HuH-7.5 (cell line): ENCODE measurements at regions not wholly inside any gene's neighbourhood (a gene's known extent, or its start where the extent isn't known, plus 50 kb on each side); places are given as distances from the start of the nearest gene placed in this dataset.
"Not testable (repeated sequence)": the region's sequence is repeated elsewhere in the genome, so short reads cannot be mapped to it uniquely, and the experiment has no call there.

Source experiments
- DNase-seq: peaks from one replicate; pipeline ENCODE4 v3.0.0; 2011; ENCODE audit warnings: low spot score

GRCh38 chr13:55572408-55572807, 1568.3 kb upstream of the PRR20A start:
- DNase-seq = no peak

DNA sequence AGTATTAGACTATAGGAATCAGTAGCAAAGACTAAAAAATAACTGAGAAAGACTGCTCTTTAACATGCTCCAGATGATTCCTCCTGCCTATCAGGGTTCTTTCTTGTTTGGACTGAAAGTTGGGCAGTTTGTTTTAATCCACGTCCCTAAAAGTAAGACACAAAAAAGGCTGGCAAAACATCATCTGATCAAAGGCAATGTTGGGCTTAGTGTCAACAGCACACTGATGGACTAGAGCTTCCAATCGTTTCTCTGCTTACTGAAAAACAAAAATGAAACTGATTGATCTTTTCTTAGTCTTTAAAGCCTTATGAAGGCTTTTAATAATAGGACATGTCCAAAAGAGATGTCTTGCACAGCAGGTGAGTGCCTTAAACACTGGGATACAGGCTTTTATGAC, 1567.9 kb upstream of the PRR20A start:
- no peak for DNase-seq

GRCh38 chr13:55573565-55573964, 1567.2 kb upstream of the PRR20A start:
- no peak for DNase-seq

GRCh38 chr13:55576389-55576788, 1564.3 kb upstream of the PRR20A start:
- DNase-seq = no peak

- DNase-seq = no peak
Observed at GRCh38 chr13:55577082-55577846, 1563.5 kb upstream of the PRR20A start.

DNA sequence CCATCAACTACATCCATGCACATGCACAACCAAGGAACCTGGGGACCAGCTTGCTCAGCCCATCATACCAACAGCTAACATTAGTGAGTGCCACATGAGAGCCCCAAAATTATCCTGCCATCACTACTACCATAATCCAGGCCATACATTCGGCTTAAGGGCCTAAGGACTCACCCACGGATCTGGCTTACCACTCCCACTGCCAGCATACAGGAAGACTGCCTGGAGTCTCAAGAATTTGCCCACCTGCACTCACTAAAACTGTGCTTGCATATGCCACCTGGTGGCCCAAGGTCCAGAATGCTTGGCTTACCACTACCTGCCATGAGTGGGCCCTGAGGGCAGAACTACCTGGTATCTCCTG, 1562.9 kb upstream of the PRR20A start:
- no peak for DNase-seq

DNA sequence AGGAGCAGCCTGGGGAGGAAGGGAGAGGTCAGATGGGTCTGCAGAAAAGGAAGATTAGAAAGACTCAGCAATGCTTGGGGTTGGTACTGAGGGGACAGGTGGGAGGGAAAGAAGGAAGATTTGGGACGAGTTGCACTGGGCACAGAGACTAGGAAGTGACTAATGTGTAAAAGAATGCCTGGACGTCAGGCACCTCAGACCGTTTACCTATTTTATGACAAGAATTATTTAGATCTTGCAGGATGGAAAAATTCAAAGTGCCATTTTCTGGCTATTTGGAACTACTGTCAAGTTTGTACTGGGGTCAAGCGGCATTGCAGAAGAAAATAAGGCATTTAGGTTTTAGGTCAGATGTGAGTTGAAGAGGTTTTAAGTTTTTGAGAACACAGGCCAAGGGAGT, 1558.4 kb upstream of the PRR20A start:
- DNase-seq = not testable (repeated sequence)

- DNase-seq = no peak
Observed at GRCh38 chr13:55583953-55584593, 1556.6 kb upstream of the PRR20A start.

GRCh38 chr13:55602784-55603183, 1537.9 kb upstream of the PRR20A start:
- no peak for DNase-seq

DNA sequence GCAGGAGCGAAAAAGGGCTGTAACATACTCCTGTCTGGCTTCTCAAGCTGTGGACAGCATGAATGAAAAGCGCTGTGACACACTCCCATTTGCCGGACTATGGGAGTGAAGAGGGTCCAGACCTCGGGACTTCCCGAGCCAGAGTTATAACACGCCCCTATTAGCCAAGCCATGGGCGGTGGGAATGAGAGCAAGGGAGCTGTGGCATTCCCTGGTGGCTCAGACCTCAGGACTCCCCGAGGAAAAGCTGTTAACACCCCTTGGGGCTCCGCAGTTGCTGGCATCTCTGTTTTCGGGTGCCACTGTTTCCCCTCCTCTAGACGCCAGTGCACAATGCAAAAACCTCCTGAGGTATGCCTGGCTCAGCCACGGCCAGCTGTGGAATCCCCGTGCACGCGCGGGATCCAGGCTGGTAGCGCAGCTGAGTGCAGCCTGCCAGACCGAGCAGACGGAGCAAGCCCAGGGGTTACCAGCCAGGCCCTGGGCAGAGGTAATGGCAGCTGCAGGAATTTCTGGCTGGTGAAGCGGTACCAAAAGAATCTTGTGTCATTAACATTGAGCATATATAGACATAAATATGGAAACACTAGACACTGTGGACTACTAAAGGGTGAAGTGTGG, 1534.6 kb upstream of the PRR20A start:
- DNase-seq = no peak

GRCh38 chr13:55613429-55614187, 1527.1 kb upstream of the PRR20A start:
- no peak for DNase-seq

DNA sequence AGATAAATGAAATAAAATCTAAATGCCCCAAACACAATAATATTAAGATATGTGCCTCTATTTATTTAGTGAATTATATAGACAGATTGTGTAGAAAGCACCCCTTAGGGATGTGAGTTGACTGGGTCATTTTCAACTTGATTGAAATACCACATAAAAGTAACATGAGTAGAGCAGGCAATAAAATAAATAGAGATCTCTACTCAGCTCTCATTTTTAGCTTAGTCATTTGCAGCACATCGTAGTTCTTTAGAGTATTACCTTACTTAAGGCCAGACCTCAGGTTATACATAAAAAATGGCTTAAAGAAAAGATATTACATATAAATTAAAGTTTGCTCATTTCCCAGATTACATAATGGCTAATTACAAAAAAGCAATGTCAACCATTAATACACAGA, 1525.6 kb upstream of the PRR20A start:
- DNase-seq = no peak

GRCh38 chr13:55617241-55617640, 1523.5 kb upstream of the PRR20A start:
- no peak for DNase-seq

- no peak for DNase-seq
Observed at GRCh38 chr13:55627221-55627620, 1513.5 kb upstream of the PRR20A start.

DNA sequence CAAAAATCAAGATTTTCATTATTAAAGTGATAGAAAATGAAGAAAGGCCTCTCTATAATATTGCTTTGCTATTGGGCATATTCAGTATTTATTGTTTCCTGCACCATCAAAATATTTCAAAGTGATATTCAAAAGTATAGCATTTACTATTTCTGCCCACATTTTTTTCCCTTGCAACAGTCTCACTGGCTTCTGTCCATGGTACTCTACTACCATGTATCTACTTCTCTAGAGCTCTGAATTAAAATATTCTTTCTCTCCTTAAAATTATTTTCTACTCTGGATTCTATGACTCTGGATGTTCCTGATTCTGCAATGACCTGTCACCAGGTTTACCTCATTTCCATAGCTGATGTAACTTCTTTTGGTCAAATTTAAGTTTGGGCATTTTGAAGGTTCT, 1508.3 kb upstream of the PRR20A start:
- DNase-seq = no peak

DNA sequence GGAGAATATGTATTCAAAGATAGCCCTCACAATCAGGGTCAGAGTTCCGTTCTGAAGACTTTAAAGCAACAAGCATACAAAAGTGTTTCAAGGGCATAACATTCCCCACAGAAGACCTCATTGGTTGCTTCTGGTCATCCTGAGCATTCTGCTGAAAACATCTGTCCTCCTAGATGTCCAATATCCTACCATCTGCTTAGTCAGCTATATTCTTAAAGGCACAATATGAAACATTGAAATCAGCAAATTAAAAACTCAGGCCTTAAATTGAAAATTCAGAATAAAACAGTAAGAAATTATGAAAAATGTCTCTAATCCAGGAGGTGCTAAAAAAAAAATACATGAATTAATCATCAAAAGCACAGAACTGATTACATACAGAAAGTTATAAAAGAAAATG, 1491.2 kb upstream of the PRR20A start:
- no peak for DNase-seq

DNA sequence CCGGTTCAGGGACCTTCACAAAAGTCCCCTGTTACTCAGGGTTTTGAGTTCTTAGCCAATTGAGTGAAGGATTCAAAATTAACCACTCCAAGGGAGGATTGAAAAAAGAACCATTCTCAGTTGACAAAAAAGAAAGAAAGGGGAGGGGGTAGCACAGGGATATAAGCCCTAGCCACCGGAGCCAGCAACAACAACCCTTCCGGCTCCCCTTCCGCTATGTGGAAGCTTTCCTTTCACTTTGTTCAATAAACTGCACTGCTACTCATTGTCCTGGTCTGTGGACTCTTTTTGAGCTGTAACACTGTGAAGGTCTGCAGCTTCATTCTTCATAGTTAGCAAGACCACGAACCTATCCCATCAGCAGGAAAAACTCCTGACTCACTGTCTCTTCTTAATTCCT, 1488.1 kb upstream of the PRR20A start:
- no peak for DNase-seq

DNA sequence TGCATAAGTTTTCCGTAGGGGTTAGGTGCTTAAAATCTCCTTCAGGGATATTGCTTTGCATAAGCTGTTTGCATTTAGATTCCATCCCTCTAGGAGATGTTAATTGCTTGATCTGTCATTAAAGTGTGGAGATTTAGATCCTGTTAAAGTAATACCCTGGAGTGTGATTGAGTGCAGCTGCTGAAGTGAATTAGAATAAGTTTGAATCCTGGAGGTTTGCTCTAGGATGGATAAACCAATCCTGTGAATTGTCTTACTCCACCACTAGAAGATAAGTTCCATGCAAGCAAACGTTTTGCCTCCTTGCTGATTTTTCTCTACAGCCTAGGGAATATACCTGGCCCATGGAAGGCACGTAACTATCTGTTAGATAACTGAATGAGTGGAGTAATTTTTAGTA, 1487.2 kb upstream of the PRR20A start:
- DNase-seq = no peak

GRCh38 chr13:55654243-55654642, 1486.5 kb upstream of the PRR20A start:
- no peak for DNase-seq

DNA sequence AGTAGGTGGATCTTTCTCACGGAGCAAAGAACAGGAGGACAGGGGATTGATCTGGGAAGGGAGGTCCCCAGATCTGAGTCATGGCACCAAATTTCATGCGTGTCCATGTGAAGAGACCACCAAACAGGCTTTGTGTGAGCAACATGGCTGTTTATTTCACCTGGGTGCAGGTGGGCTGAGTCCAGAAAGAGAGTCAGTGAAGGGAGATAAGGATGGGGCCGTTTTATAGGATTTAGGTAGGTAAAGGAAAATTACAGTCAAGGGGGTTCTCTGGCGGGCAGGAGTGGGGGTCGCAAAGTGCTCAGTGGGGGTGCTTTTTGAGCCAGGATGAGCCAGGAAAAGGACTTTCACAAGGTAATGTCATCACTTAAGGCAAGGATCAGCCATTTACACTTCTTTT, 1480.5 kb upstream of the PRR20A start:
- DNase-seq = not testable (repeated sequence)

DNA sequence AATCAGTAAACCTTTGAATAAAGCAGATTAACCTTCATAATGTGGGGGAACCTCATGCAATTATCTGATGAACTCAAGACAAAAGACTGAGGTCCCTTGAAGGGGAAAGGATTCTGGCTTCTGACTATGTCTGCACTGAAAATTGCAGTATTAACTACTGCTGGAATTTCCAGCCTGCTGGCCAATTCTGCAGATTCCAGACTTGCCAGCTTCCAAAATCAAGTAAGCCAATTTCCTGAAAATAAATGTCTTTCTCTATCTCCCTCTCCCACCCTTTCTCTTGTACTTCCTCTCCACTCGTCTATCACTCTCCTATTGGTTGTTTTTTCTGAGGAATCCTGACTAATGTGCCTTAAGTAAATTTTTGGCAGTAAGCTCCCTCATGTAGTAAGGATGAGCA, 1479.9 kb upstream of the PRR20A start:
- no peak for DNase-seq

- DNase-seq = no peak
Observed at GRCh38 chr13:55661505-55661904, 1479.2 kb upstream of the PRR20A start.

GRCh38 chr13:55664178-55664577, 1476.5 kb upstream of the PRR20A start:
- no peak for DNase-seq
